IMR-90 (cell line): ENCODE measurements at regions not wholly inside any gene's neighbourhood (a gene's known extent, or its start where the extent isn't known, plus 50 kb on each side); places are given as distances from the start of the nearest gene placed in this dataset.

Experiments
- ATAC-seq: fragments of 200-7000 bp; cut with Tn5 transposase; 2 replicates; pipeline ENCODE4 v1.9.1; 2020; ENCODE audit warnings: low read depth, mild to moderate bottlenecking, moderate library complexity
- BruUV-seq: library from RNA; stranded (reverse); fragments of 400-500 nt; replicated peaks from 2 replicates; lab custom pipeline; 2021; lab: Mats Ljungman, UMichigan
- CTCF ChIA-PET: fragments of 300-600 bp; formaldehyde crosslinking; extraction: SDS; loops from one replicate; lab custom pipeline; 2021; ENCODE audit warnings: antibody characterized with exemption; lab: Yijun Ruan, JAX
- POLR2A ChIA-PET: fragments of 300-600 bp; sonication (Branson Sonifier 250); formaldehyde crosslinking; loops from one replicate; lab custom pipeline; 2022; ENCODE audit warnings: antibody characterized with exemption; ENCODE audit not compliant: unreplicated experiment; lab: Charles Lee
- DNase-seq: peaks from one replicate; pipeline ENCODE4 v3.0.0; 2013
- H2AFZ ChIP-seq: replicated peaks from 2 replicates; pipeline ENCODE3; 2013; ENCODE audit warnings: low read length, mild to moderate bottlenecking; ENCODE audit not compliant: poor library complexity
- H2AK5ac ChIP-seq: 2 replicates; pipeline ENCODE4 v1.6.1; 2013; ENCODE audit warnings: low read depth, low read length, inconsistent platforms
- H2AK9ac ChIP-seq: replicated peaks from 2 replicates; pipeline ENCODE3; 2013; ENCODE audit warnings: mild to moderate bottlenecking, low read depth, low read length, moderate library complexity; ENCODE audit not compliant: poor library complexity
- H2BK120ac ChIP-seq: 2 replicates; pipeline ENCODE4 v1.6.1; 2013; ENCODE audit warnings: low read depth, low read length, inconsistent platforms
- H2BK15ac ChIP-seq: 3 replicates; pipeline ENCODE4 v1.6.1; 2013; ENCODE audit warnings: low read depth, low read length, inconsistent platforms
- H2BK20ac ChIP-seq: 2 replicates; pipeline ENCODE4 v1.6.1; 2013; ENCODE audit warnings: low read depth, mild to moderate bottlenecking, inconsistent platforms, low read length, moderate library complexity
- H2BK5ac ChIP-seq: 2 replicates; pipeline ENCODE4 v1.6.1; 2013; ENCODE audit warnings: mild to moderate bottlenecking, low read depth, low read length, inconsistent platforms; ENCODE audit not compliant: poor library complexity, severe bottlenecking
- H3K14ac ChIP-seq: replicated peaks from 2 replicates; pipeline ENCODE4 v1.6.1; 2013; ENCODE audit warnings: low read depth, low read length, inconsistent platforms
- H3K18ac ChIP-seq: 2 replicates; pipeline ENCODE4 v1.6.1; 2013; ENCODE audit warnings: low read depth, low read length, control low read depth
- H3K23ac ChIP-seq: 2 replicates; pipeline ENCODE4 v1.6.1; 2013; ENCODE audit warnings: low read depth, low read length, inconsistent platforms
- H3K27ac ChIP-seq: 2 replicates; pipeline ENCODE4 v1.5.1; 2013; ENCODE audit warnings: mild to moderate bottlenecking, control low read depth, low read length; ENCODE audit not compliant: insufficient read depth
- H3K27me3 ChIP-seq: 2 replicates; pipeline ENCODE4 v1.6.1; 2013; ENCODE audit warnings: low read length; ENCODE audit not compliant: control insufficient read depth, insufficient read depth
- H3K36me3 ChIP-seq: 2 replicates; pipeline ENCODE4 v1.6.1; 2013; ENCODE audit warnings: low read length, mixed read lengths; ENCODE audit not compliant: control insufficient read depth, insufficient read depth
- H3K4ac ChIP-seq: 2 replicates; pipeline ENCODE4 v1.6.1; 2013; ENCODE audit warnings: low read depth, low read length, inconsistent platforms
- H3K4me1 ChIP-seq: 2 replicates; pipeline ENCODE4 v1.6.1; 2013; ENCODE audit warnings: low read length, mixed read lengths; ENCODE audit not compliant: control insufficient read depth, insufficient read depth
- H3K4me2 ChIP-seq: 2 replicates; pipeline ENCODE4 v1.6.1; 2013; ENCODE audit warnings: low read depth, mild to moderate bottlenecking, control low read depth, low read length, moderate library complexity
- H3K4me3 ChIP-seq: 2 replicates; pipeline ENCODE4 v1.5.1; 2013; ENCODE audit warnings: low read depth, mild to moderate bottlenecking, control low read depth, low read length, moderate library complexity; ENCODE audit not compliant: insufficient read depth
- H3K56ac ChIP-seq: 2 replicates; pipeline ENCODE4 v1.6.1; 2013; ENCODE audit warnings: low read length, inconsistent platforms; ENCODE audit not compliant: insufficient read depth; ENCODE audit errors: extremely low read depth
- H3K79me1 ChIP-seq, 2 experiments: 2 replicates each; pipeline ENCODE4 v1.6.1; 2013; ENCODE audit warnings: low read length in 2 of 2, inconsistent platforms in 1 of 2, low read depth in 1 of 2
- H3K9ac ChIP-seq: 2 replicates; pipeline ENCODE4 v1.6.1; 2013; ENCODE audit warnings: low read depth, low read length, control low read depth
- H3K9me1 ChIP-seq: 2 replicates; pipeline ENCODE4 v1.6.1; 2013; ENCODE audit warnings: low read length, inconsistent platforms; ENCODE audit not compliant: insufficient read depth
- H3K9me3 ChIP-seq: 2 replicates; pipeline ENCODE4 v1.6.1; 2013; ENCODE audit warnings: low read length; ENCODE audit not compliant: control insufficient read depth, insufficient read depth
- H4K20me1 ChIP-seq: 2 replicates; pipeline ENCODE4 v1.6.1; 2013; ENCODE audit warnings: low read length, inconsistent platforms; ENCODE audit not compliant: insufficient read depth
- H4K5ac ChIP-seq: 2 replicates; pipeline ENCODE4 v1.6.1; 2013; ENCODE audit warnings: mild to moderate bottlenecking, low read depth, low read length, control low read depth
- H4K8ac ChIP-seq, 2 experiments: 2 replicates each; pipeline ENCODE4 v1.6.1; 2013; ENCODE audit warnings: low read depth in 2 of 2, low read length in 2 of 2, control low read depth in 1 of 2, inconsistent platforms in 1 of 2
- H4K91ac ChIP-seq: 2 replicates; pipeline ENCODE4 v1.6.1; 2013; ENCODE audit warnings: low read depth, low read length, inconsistent platforms; ENCODE audit not compliant: insufficient read depth
- BHLHE40 ChIP-seq: fragments of 150-350 bp; IDR thresholded peaks from 2 replicates; pipeline ENCODE4 v1.6.1; 2016; ENCODE audit warnings: mild to moderate bottlenecking, low read depth, low read length
- CHD1 ChIP-seq: IDR thresholded peaks from 2 replicates; pipeline ENCODE4 v1.6.1; 2012; ENCODE audit warnings: low read depth, low read length, improper control_type of control experiment
- FOS ChIP-seq: fragments of 150-350 bp; IDR thresholded peaks from 2 replicates; pipeline ENCODE4 v1.6.1; 2016; ENCODE audit warnings: low read depth, low read length
- MAFK ChIP-seq: IDR thresholded peaks from 2 replicates; pipeline ENCODE4 v1.6.1; 2012; ENCODE audit warnings: low read depth, low read length, improper control_type of control experiment
- MAZ ChIP-seq: IDR thresholded peaks from 2 replicates; pipeline ENCODE4 v1.6.1; 2012; ENCODE audit warnings: low read depth, mild to moderate bottlenecking, low read length, improper control_type of control experiment, moderate library complexity, borderline replicate concordance
- MXI1 ChIP-seq: IDR thresholded peaks from 2 replicates; pipeline ENCODE4 v1.6.1; 2012; ENCODE audit warnings: low read depth, mild to moderate bottlenecking, low read length, moderate library complexity, borderline replicate concordance
- NFE2L2 ChIP-seq: fragments of 150-350 bp; IDR thresholded peaks from 2 replicates; pipeline ENCODE4 v1.6.1; 2016; ENCODE audit warnings: low read depth, mild to moderate bottlenecking, low read length
- RCOR1 ChIP-seq: IDR thresholded peaks from 2 replicates; pipeline ENCODE4 v1.6.1; 2012; ENCODE audit warnings: mild to moderate bottlenecking, low read length, improper control_type of control experiment; ENCODE audit not compliant: insufficient replicate concordance
- RFX5 ChIP-seq: IDR thresholded peaks from 2 replicates; pipeline ENCODE4 v1.8.0; 2012; ENCODE audit warnings: low read depth, mild to moderate bottlenecking, low read length, moderate library complexity
- SMC3 ChIP-seq: fragments of 150-350 bp; IDR thresholded peaks from 2 replicates; pipeline ENCODE4 v1.6.1; 2016; ENCODE audit warnings: low read depth, mild to moderate bottlenecking, antibody characterized with exemption, low read length, moderate library complexity
- WGBS, 2 experiments: methylation state at CpG; one replicate each; pipeline versions ENCODE4 v1.1.5 to v1.1.7; 2013; ENCODE audit warnings: missing lambda C conversion rate in 2 of 2; ENCODE audit not compliant: insufficient read length in 1 of 2; ENCODE audit errors: extremely low coverage in 2 of 2; 5-methylcytosine and 5-hydroxymethylcytosine counted together
- dilution Hi-C: fragments of 300-500 bp; cut with HindIII; formaldehyde crosslinking; loops from one replicate; pipeline ENCODE4 v1.14.3; 2018; ENCODE audit warnings: low sequenced_read_pairs; ENCODE audit not compliant: unreplicated experiment
- in situ Hi-C: fragments of 300-500 bp; cut with MboI; formaldehyde crosslinking; loops from 3 replicates; pipeline ENCODE4 v1.14.3; 2019; ENCODE audit warnings: low sequenced_read_pairs, inconsistent platforms, mixed read lengths
- intact Hi-C: fragments of 100-400 bp; cut with micrococcal nuclease; formaldehyde crosslinking; loops from 2 replicates; pipeline ENCODE4 v1.10.0; 2022
- TF ChIP-seq, protein P1 (sequence below): fragments of 150-350 bp; IDR thresholded peaks from 2 replicates; pipeline ENCODE4 v1.6.1; 2016; ENCODE audit warnings: low read depth, mild to moderate bottlenecking, low read length, moderate library complexity, borderline replicate concordance
- TF ChIP-seq, protein P2 (sequence below): fragments of 150-350 bp; IDR thresholded peaks from 2 replicates; pipeline ENCODE4 v1.6.1; 2017; ENCODE audit warnings: mild to moderate bottlenecking, antibody characterized with exemption, low read length, low read depth

GRCh38 chr18:37987901-37988300 is 422.3 kb upstream of the CELF4 start:
- dilution Hi-C loops, result no loop called here
- ATAC-seq, result no peak
- BruUV-seq, result no TSS peak

More at GRCh38 chr18:37987901-37988300, 422.3 kb upstream of the CELF4 start:
- TF ChIP-seq FOS (no peak), NFE2L2 (no peak), MAFK (no peak), RCOR1 (no peak), MXI1 (no peak), BHLHE40 (no peak), RFX5 (no peak), MAZ (no peak), SMC3 (no peak), CHD1 (no peak)
- TF ChIP-seq, protein P1, sequence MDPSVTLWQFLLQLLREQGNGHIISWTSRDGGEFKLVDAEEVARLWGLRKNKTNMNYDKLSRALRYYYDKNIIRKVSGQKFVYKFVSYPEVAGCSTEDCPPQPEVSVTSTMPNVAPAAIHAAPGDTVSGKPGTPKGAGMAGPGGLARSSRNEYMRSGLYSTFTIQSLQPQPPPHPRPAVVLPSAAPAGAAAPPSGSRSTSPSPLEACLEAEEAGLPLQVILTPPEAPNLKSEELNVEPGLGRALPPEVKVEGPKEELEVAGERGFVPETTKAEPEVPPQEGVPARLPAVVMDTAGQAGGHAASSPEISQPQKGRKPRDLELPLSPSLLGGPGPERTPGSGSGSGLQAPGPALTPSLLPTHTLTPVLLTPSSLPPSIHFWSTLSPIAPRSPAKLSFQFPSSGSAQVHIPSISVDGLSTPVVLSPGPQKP, result no peak
- TF ChIP-seq, protein P2, sequence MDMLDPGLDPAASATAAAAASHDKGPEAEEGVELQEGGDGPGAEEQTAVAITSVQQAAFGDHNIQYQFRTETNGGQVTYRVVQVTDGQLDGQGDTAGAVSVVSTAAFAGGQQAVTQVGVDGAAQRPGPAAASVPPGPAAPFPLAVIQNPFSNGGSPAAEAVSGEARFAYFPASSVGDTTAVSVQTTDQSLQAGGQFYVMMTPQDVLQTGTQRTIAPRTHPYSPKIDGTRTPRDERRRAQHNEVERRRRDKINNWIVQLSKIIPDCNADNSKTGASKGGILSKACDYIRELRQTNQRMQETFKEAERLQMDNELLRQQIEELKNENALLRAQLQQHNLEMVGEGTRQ, result no peak
- H3K14ac ChIP-seq, result no peak overlapping the region
- no peak overlapping the region for H2BK15ac ChIP-seq
- no peaks in the 10 kb centered on the region for H4K20me1 ChIP-seq
- no peak for DNase-seq
- H2BK20ac ChIP-seq, result no peak overlapping the region
- H3K23ac ChIP-seq, result no peak overlapping the region
- 80% methylated on average over 1 of the region's 5 CpGs; no CpG with 5 or more reads in 1 of the 2 experiments for WGBS, 2 experiments
- peaks cover 9% of the 10 kb centered on the region; the same call in 1 of the 2 replicates for H3K9me3 ChIP-seq
- no peaks in the 10 kb centered on the region for H3K36me3 ChIP-seq
- H3K4me2 ChIP-seq, result no peak overlapping the region
- H3K9ac ChIP-seq, result no peak overlapping the region
- no peak overlapping the region for H3K18ac ChIP-seq
- no peak overlapping the region for H3K27ac ChIP-seq
- H2AFZ ChIP-seq, result no peak overlapping the region
- intact Hi-C loops (no loop called here), in situ Hi-C loops (no loop called here)
- H4K8ac ChIP-seq, result no peak overlapping the region
- no peak overlapping the region for H2AK9ac ChIP-seq
- H3K79me1 ChIP-seq, result no peaks in the 10 kb centered on the region
- ChIA-PET POLR2A (no interaction called here), CTCF (no interaction called here)
- H3K4me1 ChIP-seq, result no peaks in the 10 kb centered on the region
- no peak overlapping the region for H2AK5ac ChIP-seq
- no peak overlapping the region for H3K4me3 ChIP-seq
- no peak overlapping the region for H3K4ac ChIP-seq
- H3K56ac ChIP-seq, result no peak overlapping the region
- H4K91ac ChIP-seq, result no peak overlapping the region
- no peaks in the 10 kb centered on the region for H3K9me1 ChIP-seq
- H2BK5ac ChIP-seq, result no peak overlapping the region
- no peak overlapping the region for H4K5ac ChIP-seq
- H2BK120ac ChIP-seq, result no peak overlapping the region
- no peaks in the 10 kb centered on the region for H3K27me3 ChIP-seq
